Cardiac septum (tissue), 1 donor: ENCODE measurements at regions not wholly inside any gene's neighbourhood (a gene's known extent, or its start where the extent isn't known, plus 50 kb on each side); places are given as distances from the start of the nearest gene placed in this dataset.

Source experiments
- DNase-seq: peaks from one replicate; pipeline ENCODE4 v3.0.0-alpha.2; 2020; ENCODE audit warnings: low spot score
- intact Hi-C: fragments of 100-400 bp; cut with DNase I; formaldehyde crosslinking; loops from one replicate; pipeline ENCODE4 v1.14.0; 2022
- donor health status: DM: no; HTN: no; CAD: no.

DNA sequence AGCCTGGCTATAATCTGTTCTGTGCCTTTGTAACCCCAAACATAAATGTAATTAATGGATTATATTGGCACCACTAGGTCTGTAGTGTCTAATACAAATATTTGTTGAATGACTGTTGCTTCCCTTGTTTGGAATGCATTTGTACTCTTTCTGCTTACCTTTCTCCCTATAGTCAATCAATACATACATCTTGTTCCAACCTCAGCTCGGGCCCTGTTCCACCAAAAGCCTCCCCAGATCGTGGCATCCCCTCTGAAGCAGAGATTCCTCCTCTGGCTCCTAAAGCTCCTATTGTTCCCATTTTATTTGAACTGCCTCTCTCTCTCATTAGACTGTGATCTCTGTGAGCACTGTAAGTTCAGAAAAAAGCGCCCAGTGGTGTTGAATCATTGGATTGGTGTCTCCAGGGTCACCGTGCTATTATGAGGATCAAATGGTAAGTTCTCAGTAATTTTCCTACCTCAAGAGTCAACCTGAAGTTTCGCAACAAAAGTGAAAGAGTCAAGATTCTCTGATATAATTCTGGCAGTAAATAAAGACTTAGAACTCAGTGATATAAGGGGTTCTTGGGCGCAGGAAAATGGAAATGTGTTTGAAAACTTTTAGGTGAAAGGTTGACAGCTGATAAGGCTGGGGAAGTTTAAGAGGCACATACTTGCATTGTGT is 151.5 kb downstream of the KLF5 start:
- no peak for DNase-seq
- intact Hi-C loops, result no loop called here

DNA sequence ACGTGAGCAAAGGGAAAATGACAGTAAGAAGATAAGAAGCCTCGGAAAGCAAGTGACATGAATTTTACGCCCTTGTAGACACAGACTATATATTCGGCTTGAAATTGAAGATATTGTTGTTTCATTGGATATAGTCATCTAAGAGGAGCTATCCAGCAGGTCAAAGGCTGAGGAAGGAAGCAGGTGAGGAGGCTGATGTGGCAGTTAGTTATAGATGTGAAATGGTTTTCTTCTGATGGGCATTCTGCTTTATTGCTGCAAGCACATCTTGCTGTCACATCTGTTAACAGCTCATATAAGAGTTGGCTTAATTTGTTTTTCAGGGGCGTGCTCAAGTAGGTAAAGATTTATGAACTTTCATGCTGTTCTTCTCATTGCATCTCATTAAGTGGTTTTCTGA is 146.1 kb downstream of the KLF5 start:
- intact Hi-C loops, result no loop called here

DNA sequence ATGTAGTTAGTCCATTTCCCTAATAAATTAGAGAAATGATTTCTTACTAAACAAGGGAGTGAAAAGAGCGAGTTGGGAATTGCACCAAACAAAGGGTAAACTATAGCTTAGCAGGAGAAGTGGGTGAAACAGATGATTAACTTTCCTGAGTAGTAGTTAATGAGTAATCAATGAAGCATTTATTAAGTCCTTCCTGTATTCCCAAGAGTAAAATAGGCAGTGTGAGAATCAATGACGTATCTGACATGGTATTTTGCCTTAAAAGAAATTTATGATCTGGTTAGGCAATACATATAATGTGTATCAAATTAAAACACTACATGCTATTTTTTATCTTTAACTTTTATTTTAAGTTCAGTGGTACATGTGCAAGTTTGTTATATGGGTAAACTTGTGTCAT is 142.8 kb downstream of the KLF5 start:
- intact Hi-C loops, result no loop called here
- DNase-seq, result no peak

More for the DNA sequence above, 146.1 kb downstream of the KLF5 start:
- DNase-seq, result no peak

- intact Hi-C loops, result no loop called here
- no peak for DNase-seq
These were observed 140.2 kb downstream of the KLF5 start for GRCh38 chr13:73198991-73199411.

DNA sequence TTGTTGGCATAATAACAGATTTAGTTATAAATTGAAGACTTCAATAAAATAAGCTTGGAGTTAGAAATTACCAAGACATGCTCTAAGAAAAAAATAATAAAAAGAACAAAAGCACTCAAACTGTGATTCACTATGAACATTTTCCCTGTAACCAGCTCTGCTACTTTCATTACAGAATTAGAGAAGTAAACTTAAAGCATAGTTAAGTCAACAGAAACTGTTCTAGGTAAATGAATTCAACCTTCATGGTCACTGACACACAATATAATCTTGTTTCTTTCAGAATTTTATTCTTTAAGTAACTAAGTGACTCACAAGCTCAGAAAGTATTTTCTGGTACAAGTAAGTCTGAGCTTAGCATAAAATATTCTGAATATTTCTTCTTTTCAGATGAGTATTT is 136.3 kb downstream of the KLF5 start:
- intact Hi-C loops, result no loop called here
- no peak for DNase-seq

GRCh38 chr13:73194310-73194709 is 135.5 kb downstream of the KLF5 start:
- intact Hi-C loops, result no loop called here
- no peak for DNase-seq

- intact Hi-C loops, result no loop called here
These were observed 134.7 kb downstream of the KLF5 start for GRCh38 chr13:73193554-73193953.

GRCh38 chr13:73190477-73190876 is 131.7 kb downstream of the KLF5 start:
- intact Hi-C loops, result no loop called here
- DNase-seq, result no peak

More at GRCh38 chr13:73193554-73193953, 134.7 kb downstream of the KLF5 start:
- no peak for DNase-seq

DNA sequence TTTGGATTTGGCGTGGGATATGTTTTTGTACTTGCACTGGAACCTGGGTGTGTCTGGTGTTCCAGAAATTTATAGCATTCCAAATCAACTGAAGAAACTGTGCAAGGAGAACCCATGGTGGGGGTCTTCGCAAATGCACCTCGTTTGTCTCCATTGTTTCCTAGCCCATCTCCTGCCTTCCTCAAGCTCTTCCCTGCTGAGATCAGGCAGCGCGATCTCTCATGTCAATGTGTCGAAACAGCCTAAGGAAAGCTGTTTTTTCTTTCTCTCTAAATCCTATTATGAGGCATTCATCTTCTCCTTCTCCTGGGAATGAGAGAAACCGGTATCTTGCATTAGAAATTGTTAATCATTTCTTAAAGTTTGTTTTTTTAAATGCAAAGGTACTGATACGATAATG is 131.0 kb downstream of the KLF5 start:
- intact Hi-C loops, result no loop called here
- DNase-seq, result no peak

DNA sequence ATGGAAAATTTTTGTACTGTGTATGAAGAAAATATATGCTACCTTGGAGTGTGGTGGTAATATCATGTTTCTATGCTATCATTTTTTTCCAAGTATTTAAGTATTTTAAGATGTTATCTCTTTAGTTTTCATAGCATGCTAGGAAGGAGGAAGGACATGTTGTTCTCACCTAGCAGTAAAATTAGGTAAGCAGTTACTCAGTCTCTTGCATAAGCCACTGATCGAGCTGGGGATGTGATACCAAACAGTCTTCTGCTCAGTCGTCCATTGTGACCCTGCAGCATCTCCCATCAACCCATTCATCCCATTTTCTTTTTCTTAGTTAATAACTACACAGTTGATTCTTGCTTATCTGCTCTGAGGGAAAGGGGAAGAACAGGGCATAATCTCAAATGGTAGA is 130.6 kb downstream of the KLF5 start:
- DNase-seq, result no peak

GRCh38 chr13:73187106-73187505 is 128.3 kb downstream of the KLF5 start:
- intact Hi-C loops, result no loop called here
- DNase-seq, result no peak

More for the DNA sequence above, 130.6 kb downstream of the KLF5 start:
- intact Hi-C loops, result no loop called here

GRCh38 chr13:73179650-73180274 is 121.0 kb downstream of the KLF5 start:
- no peak for DNase-seq
- intact Hi-C loops, result no loop called here

- intact Hi-C loops, result no loop called here
- no peak for DNase-seq
These were observed 119.2 kb downstream of the KLF5 start for GRCh38 chr13:73177916-73178565.

DNA sequence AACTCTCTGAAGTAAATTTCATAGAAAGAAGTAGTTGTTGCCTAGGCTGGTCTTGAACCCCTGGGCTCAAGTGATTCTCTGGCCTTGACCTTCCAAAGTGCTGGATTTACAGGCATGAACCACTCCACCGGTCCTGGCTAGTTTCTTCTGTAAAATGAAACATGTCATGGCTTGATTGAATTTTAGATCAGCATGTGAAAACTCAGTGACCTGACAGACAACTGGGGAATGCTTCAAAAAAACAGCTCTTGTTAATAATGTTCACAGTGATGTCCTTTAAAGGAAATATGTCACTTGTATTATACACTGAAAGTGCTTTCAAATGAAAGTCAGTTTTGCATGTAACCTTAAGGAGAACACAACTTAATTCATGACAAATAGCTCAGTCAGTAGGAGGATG is 118.2 kb downstream of the KLF5 start:
- intact Hi-C loops, result no loop called here

GRCh38 chr13:73174521-73175010 is 115.8 kb downstream of the KLF5 start:
- intact Hi-C loops, result no loop called here
- no peak for DNase-seq

More for the DNA sequence above, 118.2 kb downstream of the KLF5 start:
- no peak for DNase-seq

DNA sequence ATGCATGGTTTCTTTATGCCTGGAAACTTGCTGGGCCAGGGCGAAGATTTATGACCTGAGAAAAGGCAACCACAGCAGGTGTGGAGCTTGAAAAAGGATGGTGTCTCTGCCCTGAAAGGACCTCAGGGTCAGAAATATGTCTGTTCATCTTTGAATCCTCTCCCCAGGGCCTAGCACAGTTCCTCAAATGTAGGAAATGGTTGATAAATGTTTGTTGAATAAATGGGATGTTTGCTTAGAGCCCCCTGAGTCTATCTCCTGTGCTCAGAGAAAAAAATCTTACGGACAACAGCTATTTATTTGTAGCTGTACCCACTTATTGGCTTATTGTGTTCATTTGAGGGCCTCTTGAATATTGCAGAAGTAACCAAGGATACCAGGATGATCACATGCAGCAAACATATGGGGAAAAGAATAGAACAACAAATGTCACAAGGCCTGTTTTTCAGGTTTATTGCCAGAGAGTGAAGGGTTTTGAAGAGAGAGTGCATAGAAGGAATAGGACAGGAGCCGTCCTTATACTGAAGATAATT is 114.5 kb downstream of the KLF5 start:
- intact Hi-C loops, result no loop called here
- DNase-seq, result no peak

DNA sequence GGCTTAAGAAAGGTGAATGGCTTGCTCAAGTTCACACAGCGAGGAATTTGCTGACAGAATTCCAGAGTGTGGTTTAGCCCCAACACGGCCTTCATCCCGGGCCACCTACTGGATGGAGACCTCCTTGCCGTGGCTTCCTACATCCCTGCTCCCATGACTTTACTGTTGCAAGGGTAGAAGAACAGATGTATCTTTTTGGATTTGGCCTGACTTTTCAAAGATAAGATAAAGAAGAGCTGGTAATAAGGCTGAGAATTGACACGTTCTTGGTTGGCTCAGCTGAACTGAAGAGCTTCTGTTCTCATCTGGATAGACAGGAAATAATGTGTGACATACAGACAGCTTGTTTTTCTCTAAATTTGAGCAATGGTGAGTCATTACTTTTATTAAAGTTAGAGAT is 113.1 kb downstream of the KLF5 start:
- no peak for DNase-seq
- intact Hi-C loops, result no loop called here

GRCh38 chr13:73171271-73171682 is 112.5 kb downstream of the KLF5 start:
- DNase-seq, result no peak
- intact Hi-C loops, result no loop called here

- no peak for DNase-seq
- intact Hi-C loops, result no loop called here
These were observed 111.2 kb downstream of the KLF5 start for GRCh38 chr13:73169971-73170370.

DNA sequence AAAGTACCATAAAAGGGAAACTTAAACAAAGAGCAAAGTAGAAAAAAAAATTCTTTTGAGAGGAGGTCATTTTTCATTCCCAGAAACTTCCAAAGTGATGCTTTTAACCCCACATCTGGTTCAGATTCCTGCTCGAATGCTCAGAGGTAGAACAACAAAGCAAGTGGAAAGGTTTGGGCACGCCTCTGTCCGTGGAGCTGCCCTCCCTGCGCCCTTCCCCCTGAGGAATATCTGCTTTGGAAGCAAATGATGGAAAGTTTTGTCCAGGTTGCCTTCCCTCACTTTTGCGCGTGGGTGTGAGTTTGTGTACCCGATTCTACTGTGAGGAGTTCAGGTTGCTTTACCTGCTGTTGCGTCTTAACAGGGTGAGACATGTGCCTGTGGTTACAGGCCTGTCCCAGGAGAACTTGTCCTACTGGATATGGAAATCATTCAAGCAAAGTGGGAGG is 110.2 kb downstream of the KLF5 start:
- intact Hi-C loops, result no loop called here

More for the DNA sequence above, 110.2 kb downstream of the KLF5 start:
- no peak for DNase-seq
